HEK293 (cell line): ENCODE measurements at regions not wholly inside any gene's neighbourhood (a gene's known extent, or its start where the extent isn't known, plus 50 kb on each side); places are given as distances from the start of the nearest gene placed in this dataset.

ENCODE experiments used
- CTCF ChIA-PET: fragments of 350-600 bp; formaldehyde crosslinking; extraction: SDS; loops from one replicate; lab custom pipeline; 2021; ENCODE audit warnings: antibody characterized with exemption; lab: Yijun Ruan, JAX
- POLR2A ChIA-PET: fragments of 300-600 bp; formaldehyde crosslinking; extraction: SDS; loops from one replicate; lab custom pipeline; 2020; ENCODE audit warnings: antibody characterized with exemption, inconsistent platforms; lab: Yijun Ruan, JAX
- H3K27ac ChIP-seq: fragments of 200-500 bp; sonication (Bioruptor generic); 2 replicates; pipeline ENCODE4 v1.5.1; 2014; ENCODE audit warnings: low read depth, low read length, control low read depth, inconsistent platforms; ENCODE audit errors: extremely low read depth
- H3K36me3 ChIP-seq, 2 experiments: fragments of 200-500 bp in 1 of 2; sonication (Bioruptor generic) in 1 of 2; 1 replicate in 1 of 2; 2 replicates in 1 of 2; pipeline ENCODE4 v1.5.1; 2014 to 2017; ENCODE audit warnings: inconsistent platforms in 2 of 2, low read length in 2 of 2; ENCODE audit not compliant: control insufficient read depth in 2 of 2, insufficient read depth in 1 of 2
- H3K4me1 ChIP-seq: fragments of 200-500 bp; sonication (Bioruptor generic); 2 replicates; pipeline ENCODE4 v1.5.1; 2014; ENCODE audit warnings: mild to moderate bottlenecking, low read length, inconsistent platforms; ENCODE audit not compliant: control insufficient read depth, insufficient read depth
- H3K4me3 ChIP-seq: 2 replicates; pipeline ENCODE4 v1.5.1; 2011; ENCODE audit warnings: low read depth, mild to moderate bottlenecking, control low read depth, low read length, moderate library complexity
- H3K9me3 ChIP-seq: fragments of 200-500 bp; sonication (Bioruptor generic); 2 replicates; pipeline ENCODE4 v1.5.1; 2014; ENCODE audit warnings: low read depth, low read length, inconsistent platforms; ENCODE audit not compliant: control insufficient read depth, insufficient read depth
- GLI2 ChIP-seq: fragments of 450-650 bp; formaldehyde crosslinking; IDR thresholded peaks from 2 replicates; pipeline ENCODE4; 2017; ENCODE audit warnings: missing biosample characterization, missing genetic modification characterization, low read depth, borderline replicate concordance
- REPIN1 ChIP-seq: fragments of 450-650 bp; formaldehyde crosslinking; IDR thresholded peaks from 2 replicates; pipeline ENCODE4 v1.5.1; 2017; ENCODE audit warnings: missing biosample characterization, missing genetic modification characterization, low read depth
- SP2 ChIP-seq: fragments of 450-650 bp; formaldehyde crosslinking; IDR thresholded peaks from 2 replicates; pipeline ENCODE4 v1.5.1; 2016; ENCODE audit warnings: missing biosample characterization, missing genetic modification characterization
- TCF7L2 ChIP-seq: IDR thresholded peaks from 2 replicates; pipeline ENCODE4 v1.6.1; 2011; ENCODE audit warnings: low read depth, mild to moderate bottlenecking, inconsistent platforms, low read length, moderate library complexity, borderline replicate concordance
- ZNF112 ChIP-seq: fragments of 450-650 bp; formaldehyde crosslinking; IDR thresholded peaks from 2 replicates; pipeline ENCODE4 v1.5.0; 2017; ENCODE audit warnings: missing biosample characterization, missing genetic modification characterization
- ZNF202 ChIP-seq: fragments of 450-650 bp; formaldehyde crosslinking; IDR thresholded peaks from 2 replicates; pipeline ENCODE4 v1.5.1; 2016; ENCODE audit warnings: missing biosample characterization, missing genetic modification characterization, borderline replicate concordance
- ZNF335 ChIP-seq: fragments of 450-650 bp; formaldehyde crosslinking; conservative IDR thresholded peaks from 2 replicates; pipeline ENCODE4 v1.5.1; 2016; ENCODE audit warnings: missing biosample characterization, missing genetic modification characterization
- ZNF394 ChIP-seq: fragments of 450-650 bp; formaldehyde crosslinking; IDR thresholded peaks from 2 replicates; pipeline ENCODE4 v1.5.1; 2016; ENCODE audit warnings: missing biosample characterization, missing genetic modification characterization, mild to moderate bottlenecking, moderate library complexity, borderline replicate concordance
- ZNF404 ChIP-seq: fragments of 450-650 bp; formaldehyde crosslinking; IDR thresholded peaks from 2 replicates; pipeline ENCODE4 v1.5.1; 2017; ENCODE audit warnings: missing biosample characterization, missing genetic modification characterization
- ZNF416 ChIP-seq: fragments of 450-650 bp; formaldehyde crosslinking; IDR thresholded peaks from 2 replicates; pipeline ENCODE4 v1.5.1; 2016; ENCODE audit warnings: missing biosample characterization, missing genetic modification characterization
- ZNF792 ChIP-seq: fragments of 450-650 bp; formaldehyde crosslinking; IDR thresholded peaks from 2 replicates; pipeline ENCODE4 v1.5.1; 2016; ENCODE audit warnings: missing biosample characterization, missing genetic modification characterization
- ZSCAN23 ChIP-seq: fragments of 450-650 bp; formaldehyde crosslinking; IDR thresholded peaks from 2 replicates; pipeline ENCODE4 v1.5.1; 2016; ENCODE audit warnings: missing biosample characterization, missing genetic modification characterization
- TF ChIP-seq, protein P1 (sequence below): fragments of 450-650 bp; formaldehyde crosslinking; IDR thresholded peaks from 2 replicates; pipeline ENCODE4 v1.5.1; 2017; ENCODE audit warnings: missing biosample characterization, missing genetic modification characterization
- TF ChIP-seq, protein P2 (sequence below): fragments of 450-650 bp; formaldehyde crosslinking; IDR thresholded peaks from 2 replicates; pipeline ENCODE4 v1.5.1; 2016; ENCODE audit warnings: missing biosample characterization, missing genetic modification characterization, low read depth
- TF ChIP-seq, protein P3 (sequence below): fragments of 450-650 bp; formaldehyde crosslinking; IDR thresholded peaks from 2 replicates; pipeline ENCODE4 v1.5.1; 2016; ENCODE audit warnings: missing biosample characterization, missing genetic modification characterization

DNA sequence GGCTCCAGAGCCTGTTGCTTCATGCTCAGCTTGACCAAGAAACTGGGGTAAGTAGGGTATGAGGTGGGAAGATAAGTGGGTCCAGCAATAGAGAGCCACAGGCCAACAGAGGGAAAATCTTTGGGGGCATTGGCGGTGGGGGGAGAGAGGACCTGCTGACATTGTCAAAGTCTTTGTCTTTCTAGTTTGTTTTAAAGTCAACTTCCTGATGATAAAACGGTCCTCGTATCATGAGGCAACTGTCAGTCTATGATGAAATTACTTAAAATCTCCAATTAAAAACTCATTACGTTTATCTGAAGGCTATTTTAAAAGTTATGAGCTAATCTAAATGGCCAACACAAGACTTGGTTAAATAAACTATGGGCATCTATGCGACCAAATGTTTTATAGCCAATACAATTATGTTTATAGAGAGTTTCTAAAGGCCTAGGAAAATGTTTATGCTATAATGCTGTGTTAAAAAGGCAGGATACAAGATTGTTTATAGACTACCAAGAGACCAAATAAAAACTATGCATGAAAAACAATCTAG is 84.4 kb upstream of the CD28 start (continued):
- TF ChIP-seq ZNF112 (tag by site-specific recombination) = no peak
- no peak for TF ChIP-seq REPIN1 (tag by site-specific recombination)
- no peak for TF ChIP-seq SP2 (tag by site-specific recombination)

DNA sequence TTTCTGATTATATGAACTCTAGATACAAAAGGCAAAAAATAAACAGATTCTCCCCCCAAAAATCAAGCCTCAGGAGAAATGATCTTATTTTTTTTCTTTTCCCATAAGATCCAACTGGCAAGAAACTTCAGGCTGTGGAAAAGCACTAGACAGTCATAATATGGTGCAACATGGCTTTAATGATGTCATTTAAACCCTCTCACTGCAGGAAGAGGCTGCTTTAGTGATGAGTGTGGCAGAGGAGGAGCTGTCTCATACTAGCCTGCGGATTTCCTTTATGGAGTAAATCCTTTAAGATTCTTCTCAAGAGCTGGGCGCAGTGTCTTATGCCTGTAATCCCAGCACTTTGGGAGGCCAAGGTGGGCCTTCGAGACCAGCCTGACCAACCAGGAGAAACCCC is 83.3 kb upstream of the CD28 start:
- TF ChIP-seq ZNF404 (no peak), ZNF416 (tag by site-specific recombination) (no peak), ZSCAN23 (tag by site-specific recombination) (no peak), ZNF792 (tag by site-specific recombination) (no peak), ZNF202 (no peak), ZNF394 (tag by site-specific recombination) (no peak), TCF7L2 (no peak), ZNF335 (tag by site-specific recombination) (peak; percentile 72), GLI2 (tag by site-specific recombination) (no peak)
- TF ChIP-seq, protein P1, sequence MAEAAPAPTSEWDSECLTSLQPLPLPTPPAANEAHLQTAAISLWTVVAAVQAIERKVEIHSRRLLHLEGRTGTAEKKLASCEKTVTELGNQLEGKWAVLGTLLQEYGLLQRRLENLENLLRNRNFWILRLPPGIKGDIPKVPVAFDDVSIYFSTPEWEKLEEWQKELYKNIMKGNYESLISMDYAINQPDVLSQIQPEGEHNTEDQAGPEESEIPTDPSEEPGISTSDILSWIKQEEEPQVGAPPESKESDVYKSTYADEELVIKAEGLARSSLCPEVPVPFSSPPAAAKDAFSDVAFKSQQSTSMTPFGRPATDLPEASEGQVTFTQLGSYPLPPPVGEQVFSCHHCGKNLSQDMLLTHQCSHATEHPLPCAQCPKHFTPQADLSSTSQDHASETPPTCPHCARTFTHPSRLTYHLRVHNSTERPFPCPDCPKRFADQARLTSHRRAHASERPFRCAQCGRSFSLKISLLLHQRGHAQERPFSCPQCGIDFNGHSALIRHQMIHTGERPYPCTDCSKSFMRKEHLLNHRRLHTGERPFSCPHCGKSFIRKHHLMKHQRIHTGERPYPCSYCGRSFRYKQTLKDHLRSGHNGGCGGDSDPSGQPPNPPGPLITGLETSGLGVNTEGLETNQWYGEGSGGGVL = no peak
- TF ChIP-seq, protein P2, sequence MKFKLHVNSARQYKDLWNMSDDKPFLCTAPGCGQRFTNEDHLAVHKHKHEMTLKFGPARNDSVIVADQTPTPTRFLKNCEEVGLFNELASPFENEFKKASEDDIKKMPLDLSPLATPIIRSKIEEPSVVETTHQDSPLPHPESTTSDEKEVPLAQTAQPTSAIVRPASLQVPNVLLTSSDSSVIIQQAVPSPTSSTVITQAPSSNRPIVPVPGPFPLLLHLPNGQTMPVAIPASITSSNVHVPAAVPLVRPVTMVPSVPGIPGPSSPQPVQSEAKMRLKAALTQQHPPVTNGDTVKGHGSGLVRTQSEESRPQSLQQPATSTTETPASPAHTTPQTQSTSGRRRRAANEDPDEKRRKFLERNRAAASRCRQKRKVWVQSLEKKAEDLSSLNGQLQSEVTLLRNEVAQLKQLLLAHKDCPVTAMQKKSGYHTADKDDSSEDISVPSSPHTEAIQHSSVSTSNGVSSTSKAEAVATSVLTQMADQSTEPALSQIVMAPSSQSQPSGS = 0 out of 2 replicates have a peak, but pooled peaks have one; percentile 25

DNA sequence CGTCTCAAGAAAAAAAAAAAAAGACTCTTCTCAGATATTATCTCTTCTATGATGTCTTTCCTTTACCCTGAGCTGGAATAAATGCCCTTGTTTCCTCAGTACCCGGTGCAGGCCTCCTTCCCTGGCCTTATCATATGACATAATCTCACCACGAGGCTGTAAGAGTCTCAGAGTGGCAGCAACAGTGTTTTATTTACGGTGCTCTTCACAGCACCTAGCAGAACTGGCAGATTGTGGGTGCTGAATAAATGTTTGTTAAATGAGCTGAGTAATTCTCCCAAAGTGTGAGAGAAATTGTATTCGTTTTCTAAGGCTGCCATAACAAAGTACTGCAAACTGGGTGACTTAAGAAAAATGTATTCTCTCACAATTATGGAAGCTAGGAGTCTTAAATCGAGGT is 82.8 kb upstream of the CD28 start:
- CTCF ChIA-PET = interaction anchor here (0.6 to 0.7 kb wide), 2 partner anchors 19 to 1215 kb away, joined by 4 to 5 read pairs; no protein-coding TSS in a partner anchor
- no peak overlapping the region for H3K4me3 ChIP-seq
- no peaks in the 10 kb centered on the region for H3K36me3 ChIP-seq
- no peaks in the 10 kb centered on the region for H3K9me3 ChIP-seq
- POLR2A ChIA-PET = no interaction called here
- no peak overlapping the region for H3K27ac ChIP-seq
- 0 out of 2 replicates have a peak, but pooled peaks cover 2% of the 10 kb centered on the region for H3K4me1 ChIP-seq
- TF ChIP-seq, protein P3, sequence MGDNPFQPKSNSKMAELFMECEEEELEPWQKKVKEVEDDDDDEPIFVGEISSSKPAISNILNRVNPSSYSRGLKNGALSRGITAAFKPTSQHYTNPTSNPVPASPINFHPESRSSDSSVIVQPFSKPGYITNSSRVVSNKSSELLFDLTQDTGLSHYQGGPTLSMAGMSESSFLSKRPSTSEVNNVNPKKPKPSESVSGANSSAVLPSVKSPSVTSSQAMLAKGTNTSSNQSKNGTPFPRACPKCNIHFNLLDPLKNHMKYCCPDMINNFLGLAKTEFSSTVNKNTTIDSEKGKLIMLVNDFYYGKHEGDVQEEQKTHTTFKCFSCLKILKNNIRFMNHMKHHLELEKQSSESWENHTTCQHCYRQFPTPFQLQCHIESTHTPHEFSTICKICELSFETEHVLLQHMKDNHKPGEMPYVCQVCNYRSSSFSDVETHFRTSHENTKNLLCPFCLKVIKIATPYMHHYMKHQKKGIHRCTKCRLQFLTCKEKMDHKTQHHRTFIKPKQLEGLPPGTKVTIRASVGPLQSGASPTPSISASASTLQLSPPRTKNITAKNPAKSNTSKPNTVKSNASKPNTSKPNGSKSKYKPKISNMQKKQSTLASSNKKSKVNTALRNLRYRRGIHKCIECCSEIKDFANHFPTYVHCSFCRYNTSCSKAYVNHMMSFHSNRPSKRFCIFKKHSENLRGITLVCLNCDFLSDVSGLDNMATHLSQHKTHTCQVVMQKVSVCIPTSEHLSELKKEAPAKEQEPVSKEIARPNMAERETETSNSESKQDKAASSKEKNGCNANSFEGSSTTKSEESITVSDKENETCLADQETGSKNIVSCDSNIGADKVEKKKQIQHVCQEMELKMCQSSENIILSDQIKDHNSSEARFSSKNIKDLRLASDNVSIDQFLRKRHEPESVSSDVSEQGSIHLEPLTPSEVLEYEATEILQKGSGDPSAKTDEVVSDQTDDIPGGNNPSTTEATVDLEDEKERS (tag by site-specific recombination) = no peak
- peak; percentile 8; the same call in 1 of the 2 replicates for TF ChIP-seq ZNF335 (tag by site-specific recombination)

More for the DNA sequence above, 83.3 kb upstream of the CD28 start:
- Histone ChIP-seq H3K4me3 (no peak overlapping the region), H3K4me1 (0 out of 2 replicates have a peak, but pooled peaks cover 2% of the 10 kb centered on the region), H3K27ac (no peak overlapping the region), H3K9me3 (no peaks in the 10 kb centered on the region), H3K36me3 (no peaks in the 10 kb centered on the region)
- POLR2A ChIA-PET = no interaction called here
- CTCF ChIA-PET = interaction anchor here (0.7 kb wide), 1 partner anchor 20 kb away, joined by 5 read pairs; no protein-coding TSS in a partner anchor
